ENCODE measurements at regions not wholly inside any gene's neighbourhood (a gene's known extent, or its start where the extent isn't known, plus 50 kb on each side); places are given as distances from the start of the nearest gene placed in this dataset.
"Not testable (repeated sequence)": the region's sequence is repeated elsewhere in the genome, so short reads cannot be mapped to it uniquely, and the experiment has no call there.

- no peak for DNase-seq
These were observed 67.4 kb downstream of the ARRDC3 start for GRCh38 chr5:91315701-91316100.

DNA sequence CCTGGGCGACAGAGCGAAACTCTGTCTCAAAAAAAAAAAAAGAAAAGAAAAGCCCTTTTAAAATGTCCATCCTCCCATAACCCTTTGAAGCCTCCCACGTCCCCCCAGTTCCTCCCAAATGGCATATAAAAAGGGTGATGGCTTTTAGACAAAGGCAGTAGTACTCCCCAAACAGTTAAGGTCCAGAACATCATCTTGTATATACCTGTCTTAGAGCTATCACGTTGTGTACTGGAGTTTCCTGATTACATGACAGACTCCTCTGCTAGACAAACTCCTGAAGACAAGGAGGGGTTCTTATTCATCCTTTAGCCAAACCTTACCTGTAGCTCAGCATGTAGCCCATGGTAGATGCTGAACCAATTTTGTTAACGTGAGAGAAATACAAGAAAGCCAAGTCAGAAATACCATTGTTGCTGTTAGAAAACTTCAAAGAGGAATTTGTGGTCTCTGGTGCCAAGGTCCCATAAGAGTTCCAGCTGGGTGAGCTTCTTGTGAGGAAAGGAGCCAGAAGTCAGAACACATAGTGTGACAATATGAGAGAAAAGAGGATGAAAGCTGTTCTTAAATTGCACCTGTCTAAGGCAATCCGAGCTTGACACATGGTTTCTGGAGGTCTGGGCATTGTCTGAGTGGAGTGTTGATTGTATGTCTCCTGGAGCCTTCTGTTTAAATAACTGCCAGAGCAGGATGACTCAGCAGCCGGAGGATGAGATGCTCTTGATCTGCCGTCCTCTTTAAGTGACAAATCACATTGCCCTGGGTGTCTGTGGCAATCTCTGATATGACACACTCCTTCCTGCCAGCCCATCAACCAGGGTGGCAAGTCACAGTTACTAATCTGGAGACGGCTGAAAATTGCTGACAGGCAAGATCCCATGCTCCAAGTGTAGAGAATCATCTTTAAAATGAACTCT, 69.1 kb downstream of the ARRDC3 start:
- peak; percentile 18 to 61 (median 35) for DNase-seq

DNA sequence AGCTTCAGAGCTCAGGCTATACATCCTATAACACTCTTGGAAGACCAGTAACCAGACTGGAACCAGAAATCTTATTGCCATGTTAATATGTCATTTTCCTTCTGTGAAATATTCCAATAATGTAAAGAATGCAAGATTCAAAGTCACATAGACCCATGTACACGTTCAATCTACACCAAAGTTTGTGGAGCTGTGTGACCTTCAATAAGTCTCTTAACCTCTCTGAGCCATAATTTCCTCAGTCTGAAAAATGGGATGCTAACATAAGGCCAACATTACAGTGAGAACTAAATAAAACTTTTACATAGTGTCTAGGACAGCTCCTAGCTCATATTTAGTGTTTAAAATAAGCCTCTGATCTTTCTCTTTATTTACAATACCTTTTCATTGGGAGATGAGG, 70.4 kb downstream of the ARRDC3 start:
- no peak for DNase-seq

GRCh38 chr5:91311697-91312501, 71.2 kb downstream of the ARRDC3 start:
- DNase-seq: peak in 3 of 4 experiments; percentile 5 to 23 (median 14)

- DNase-seq: no peak
These were observed 71.9 kb downstream of the ARRDC3 start for GRCh38 chr5:91311168-91311696.

DNA sequence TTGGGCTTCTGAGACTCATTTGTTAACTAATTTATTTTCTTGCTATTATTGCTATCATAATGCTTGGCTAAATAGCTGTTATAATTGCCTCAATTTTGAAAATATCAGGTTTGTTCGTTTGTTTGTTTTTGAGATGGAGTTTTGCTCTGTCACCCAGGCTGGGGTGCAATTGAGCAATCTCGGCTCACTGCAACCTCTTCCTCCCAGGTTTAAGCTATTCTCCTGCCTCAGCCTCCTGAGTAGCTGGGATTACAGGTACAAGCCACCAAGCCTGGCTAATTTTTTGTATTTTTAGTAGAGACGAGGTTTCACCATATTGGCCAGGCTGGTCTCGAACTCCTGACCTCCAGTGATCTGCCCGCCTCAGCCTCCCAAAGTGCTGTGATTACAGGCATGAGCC, 75.0 kb downstream of the ARRDC3 start:
- DNase-seq: not testable (repeated sequence)

DNA sequence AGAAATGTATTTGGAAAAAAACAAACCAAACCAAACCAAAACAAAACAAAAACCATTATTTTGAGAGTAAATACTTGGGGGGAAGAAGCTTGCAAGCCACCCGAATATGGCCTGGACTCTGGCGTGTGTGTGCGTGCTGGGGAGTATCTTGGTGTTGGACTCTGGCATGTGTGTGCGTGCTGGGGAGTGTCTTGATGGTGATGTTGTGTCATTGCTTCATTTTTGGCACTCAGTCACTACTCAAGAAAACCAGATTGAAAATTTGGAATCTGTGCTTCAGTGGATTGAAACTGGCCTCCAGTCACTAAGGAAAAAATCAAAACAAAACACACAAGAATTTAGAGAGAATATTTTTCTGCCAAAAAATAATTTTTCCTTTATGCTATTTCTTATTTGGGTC, 76.1 kb downstream of the ARRDC3 start:
- no peak for DNase-seq

DNA sequence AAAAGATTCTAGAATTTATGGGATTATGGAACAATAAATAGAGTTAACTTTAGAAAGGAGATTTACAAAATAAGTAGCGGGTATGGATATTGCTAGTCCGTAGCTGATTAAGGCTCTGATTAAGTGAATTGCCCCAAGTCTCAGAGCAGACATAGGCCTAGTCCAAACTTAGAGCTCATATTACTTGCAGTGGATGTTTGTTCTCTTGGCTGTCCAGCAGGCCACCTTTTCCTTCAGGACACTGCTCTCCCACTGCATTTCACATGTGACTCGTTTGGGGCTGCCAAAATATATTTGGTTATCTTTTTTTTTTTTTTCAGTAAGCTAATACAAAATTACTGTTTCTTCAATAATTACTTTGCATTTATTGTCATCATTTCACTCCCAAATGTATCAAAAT, 76.6 kb downstream of the ARRDC3 start:
- DNase-seq: no peak

- DNase-seq: no peak
These were observed 77.5 kb downstream of the ARRDC3 start for GRCh38 chr5:91305640-91306039.

DNA sequence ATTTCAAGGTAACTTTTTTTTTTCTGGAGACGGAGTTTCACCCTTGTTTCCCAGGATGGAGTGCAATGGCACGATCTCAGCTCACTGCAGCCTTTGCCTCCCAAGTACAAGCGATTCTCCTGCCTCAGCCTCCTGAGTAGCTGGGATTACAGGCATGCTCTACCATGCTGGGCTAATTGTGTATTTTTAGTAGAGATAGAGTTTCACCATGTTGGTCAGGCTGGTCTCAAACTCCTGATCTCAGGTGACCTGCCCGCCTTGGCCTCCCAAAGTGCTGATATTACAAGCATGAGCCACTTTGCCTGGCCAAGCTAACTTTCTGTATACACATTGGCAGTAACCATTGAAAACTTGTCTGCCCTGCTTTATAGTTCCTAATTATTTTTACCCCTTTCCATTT, 79.1 kb downstream of the ARRDC3 start:
- DNase-seq: not testable (repeated sequence)

- DNase-seq: no peak
These were observed 80.2 kb downstream of the ARRDC3 start for GRCh38 chr5:91302958-91303357.

- no peak for DNase-seq
These were observed 80.8 kb downstream of the ARRDC3 start for GRCh38 chr5:91302305-91302704.

GRCh38 chr5:91301106-91301846, 81.8 kb downstream of the ARRDC3 start:
- DNase-seq: no peak

GRCh38 chr5:91297994-91298393, 85.1 kb downstream of the ARRDC3 start:
- no peak for DNase-seq

DNA sequence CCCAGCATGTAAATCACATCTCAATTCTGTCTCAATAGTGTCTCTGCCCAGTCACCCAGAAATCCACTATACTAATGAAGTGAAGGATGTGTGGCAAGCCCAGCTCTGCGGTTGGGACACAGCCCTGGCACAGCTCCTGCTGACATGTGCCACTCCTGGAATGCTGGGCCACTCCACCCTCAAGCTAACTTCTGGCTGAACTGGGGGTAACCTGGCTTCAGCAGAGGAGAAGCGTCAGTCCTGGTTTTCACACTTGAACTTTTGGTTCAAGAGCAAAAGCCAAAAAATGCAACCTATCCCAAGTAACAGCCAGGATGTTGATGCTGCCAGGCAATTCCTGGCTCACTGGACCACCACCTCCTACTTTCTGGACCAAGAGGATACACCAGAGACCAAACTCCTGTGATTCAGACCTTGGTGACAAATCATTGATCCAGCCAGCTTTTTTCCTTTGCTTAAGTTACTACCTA, 86.4 kb downstream of the ARRDC3 start:
- no peak for DNase-seq

GRCh38 chr5:91296102-91296501, 87.0 kb downstream of the ARRDC3 start:
- not testable (repeated sequence) for DNase-seq

GRCh38 chr5:91293131-91293530, 90.0 kb downstream of the ARRDC3 start:
- no peak for DNase-seq

GRCh38 chr5:91291628-91292569, 91.2 kb downstream of the ARRDC3 start:
- no peak for DNase-seq

- no peak for DNase-seq
These were observed 94.8 kb downstream of the ARRDC3 start for GRCh38 chr5:91288118-91288916.

DNA sequence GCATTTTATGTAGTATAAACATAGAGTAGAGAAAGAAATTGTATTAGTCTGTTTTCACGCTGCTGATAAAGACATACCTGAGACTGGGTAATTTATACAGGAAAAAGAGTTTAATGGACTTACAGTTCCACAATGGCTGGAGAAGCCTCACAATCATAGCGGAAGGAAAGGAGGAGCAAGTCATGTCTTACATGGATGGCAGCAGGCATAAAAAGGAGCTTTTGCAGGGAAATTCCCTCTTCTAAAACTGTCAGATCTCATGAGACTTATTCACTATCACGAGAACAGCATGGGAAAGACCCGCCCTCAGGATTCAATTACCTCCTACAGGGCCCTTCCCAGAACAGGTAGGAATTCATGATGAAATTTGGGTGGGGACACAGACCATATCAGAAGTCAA, 98.1 kb downstream of the ARRDC3 start:
- DNase-seq: not testable (repeated sequence)

- DNase-seq: no peak
These were observed 99.2 kb downstream of the ARRDC3 start for GRCh38 chr5:91283899-91284298.
